Transverse colon (tissue), 4 donors: ENCODE measurements at regions not wholly inside any gene's neighbourhood (a gene's known extent, or its start where the extent isn't known, plus 50 kb on each side); places are given as distances from the start of the nearest gene placed in this dataset.

Source experiments
- DNase-seq: peaks from one replicate; pipeline ENCODE4 v3.0.0-alpha.2; 2019
- H3K27ac ChIP-seq, 4 donors: fragments of 200-600 bp; sonication (generic); 2 replicates each; pipeline ENCODE4 v1.5.1; 2016 to 2018; ENCODE audit warnings: inconsistent platforms in 4 of 4
- H3K27me3 ChIP-seq: fragments of 200-600 bp; sonication (generic); 2 replicates; pipeline ENCODE4 v1.5.1; 2017; ENCODE audit warnings: inconsistent platforms
- H3K36me3 ChIP-seq, 4 donors: fragments of 200-600 bp; sonication (generic); 2 replicates each; pipeline ENCODE4 v1.5.1; 2017 to 2019; ENCODE audit warnings: inconsistent platforms in 4 of 4
- H3K4me1 ChIP-seq, 4 donors: fragments of 200-600 bp; sonication (generic); 2 replicates each; pipeline ENCODE4 v1.5.1; 2017 to 2020; ENCODE audit warnings: inconsistent platforms in 4 of 4
- H3K4me3 ChIP-seq, 4 donors: fragments of 200-600 bp; sonication (generic); 1 replicate in 1 of 4; 2 replicates in 3 of 4; pipeline versions ENCODE4 v1.5.1 to v1.6.1; 2017 to 2019; ENCODE audit warnings: inconsistent platforms in 4 of 4
- H3K9me3 ChIP-seq, 2 donors: fragments of 200-600 bp; sonication (generic); 2 replicates each; pipeline ENCODE4 v1.5.1; 2017 to 2019; ENCODE audit warnings: inconsistent platforms in 2 of 2
- CTCF ChIP-seq, 5 experiments: fragments of 200-600 bp in 3 of 5; fragments of 450-650 bp in 2 of 5; sonication (generic) in 3 of 5; IDR thresholded peaks; 1 replicate in 2 of 5; 2 replicates in 3 of 5; pipeline ENCODE4 v1.5.1; 2016 to 2017; ENCODE audit warnings: antibody characterized with exemption in 5 of 5, inconsistent platforms in 3 of 5, mild to moderate bottlenecking in 2 of 5, moderate library complexity in 1 of 5
- EP300 ChIP-seq: sonication (generic); formaldehyde crosslinking; IDR thresholded peaks from one replicate; pipeline ENCODE4 v1.6.1; 2017; ENCODE audit warnings: antibody characterized with exemption, low read depth
- POLR2A ChIP-seq: fragments of 450-650 bp; IDR thresholded peaks from one replicate; pipeline ENCODE4 v1.6.1; 2016; ENCODE audit warnings: antibody characterized with exemption, mild to moderate bottlenecking, moderate library complexity
- POLR2AphosphoS5 ChIP-seq, 3 donors: sonication (generic); formaldehyde crosslinking; IDR thresholded peaks; one replicate each; pipeline ENCODE4 v1.6.1; 2016; ENCODE audit warnings: antibody characterized with exemption in 3 of 3
- WGBS, 2 donors: methylation state at CpG; one replicate each; pipeline ENCODE4 v1.1.5; 2018; ENCODE audit warnings: low coverage in 1 of 2; 5-methylcytosine and 5-hydroxymethylcytosine counted together
- in situ Hi-C, 4 donors: fragments of 200-750 bp; cut with MboI; loops; one replicate each; pipeline versions ENCODE4 v1.15.0 to v1.15.1; 2017; ENCODE audit warnings: low sequenced_read_pairs in 3 of 4, low pct_ligation_motif_present in 1 of 4, low pct_unique_long_range_greater_than_20kb in 1 of 4
- intact Hi-C: fragments of 100-400 bp; cut with DNase I; formaldehyde crosslinking; loops from one replicate; pipeline ENCODE4 v1.15.1; 2023; ENCODE audit warnings: low total_unique reads

- WGBS, 2 donors, result 84 to 89% methylated on average over 7 to 8 of the region's 8 CpGs
- in situ Hi-C loops (no loop called here), intact Hi-C loops (no loop called here)
- Histone ChIP-seq H3K4me1 (no peaks in the 10 kb centered on the region), H3K4me3 (no peak overlapping the region), H3K27me3 (no peaks in the 10 kb centered on the region), H3K36me3 (no peaks in the 10 kb centered on the region), H3K27ac (no peak overlapping the region), H3K9me3 (no peaks in the 10 kb centered on the region)
- TF ChIP-seq CTCF (IDR thresholded peaks at IDR 0.05) (no peak), EP300 (no peak), POLR2A (no peak), POLR2AphosphoS5 (IDR thresholded peaks at IDR 0.05) (no peak)
- no peak for DNase-seq
These were observed 116.7 kb upstream of the GJB6 start for GRCh38 chr13:20348645-20349408.

GRCh38 chr13:20348018-20348417, 115.9 kb upstream of the GJB6 start:
- DNase-seq, result no peak
- Histone ChIP-seq H3K27me3 (no peaks in the 10 kb centered on the region), H3K36me3 (no peaks in the 10 kb centered on the region), H3K27ac (no peak overlapping the region), H3K4me3 (no peak overlapping the region), H3K9me3 (no peaks in the 10 kb centered on the region), H3K4me1 (no peaks in the 10 kb centered on the region)
- no peak for TF ChIP-seq EP300
- TF ChIP-seq POLR2AphosphoS5 (IDR thresholded peaks at IDR 0.05), result no peak
- TF ChIP-seq POLR2A, result no peak
- TF ChIP-seq CTCF (IDR thresholded peaks at IDR 0.05), result no peak
- 94 to 97% methylated on average over 7 to 10 of the region's 10 CpGs for WGBS, 2 donors
- intact Hi-C loops, result no loop called here
- in situ Hi-C loops, result no loop called here

- Histone ChIP-seq H3K36me3 (no peaks in the 10 kb centered on the region), H3K27ac (no peak overlapping the region), H3K27me3 (no peaks in the 10 kb centered on the region), H3K9me3 (no peaks in the 10 kb centered on the region), H3K4me3 (no peak overlapping the region), H3K4me1 (no peaks in the 10 kb centered on the region)
- intact Hi-C loops (no loop called here), in situ Hi-C loops (no loop called here)
- WGBS, 2 donors, result 60 to 94% methylated on average over 1 to 10 of the region's 10 CpGs
- TF ChIP-seq POLR2AphosphoS5 (IDR thresholded peaks at IDR 0.05) (no peak), EP300 (no peak), POLR2A (no peak), CTCF (IDR thresholded peaks at IDR 0.05) (no peak)
- no peak for DNase-seq
These were observed 112.8 kb upstream of the GJB6 start for GRCh38 chr13:20344836-20345490.

GRCh38 chr13:20342311-20342710, 110.2 kb upstream of the GJB6 start:
- intact Hi-C loops, result no loop called here
- Histone ChIP-seq H3K36me3 (no peaks in the 10 kb centered on the region), H3K27me3 (no peaks in the 10 kb centered on the region), H3K4me1 (no peaks in the 10 kb centered on the region), H3K27ac (no peak overlapping the region), H3K9me3 (no peaks in the 10 kb centered on the region), H3K4me3 (no peak overlapping the region)
- WGBS, 2 donors, result 86 to 94% methylated on average over 2 to 3 of the region's 3 CpGs
- no peak for TF ChIP-seq CTCF (IDR thresholded peaks at IDR 0.05)
- TF ChIP-seq POLR2A, result no peak
- no peak for TF ChIP-seq EP300
- no peak for TF ChIP-seq POLR2AphosphoS5 (IDR thresholded peaks at IDR 0.05)
- in situ Hi-C loops, result no loop called here
- no peak for DNase-seq
